Colonic mucosa (tissue), 4 donors: ENCODE measurements at regions not wholly inside any gene's neighbourhood (a gene's known extent, or its start where the extent isn't known, plus 50 kb on each side); places are given as distances from the start of the nearest gene placed in this dataset.
"Not testable (repeated sequence)": the region's sequence is repeated elsewhere in the genome, so short reads cannot be mapped to it uniquely, and the experiment has no call there.

Source experiments
- DNase-seq: peaks from one replicate; pipeline ENCODE4 v3.0.0-alpha.2; 2020
- H3K27ac ChIP-seq: fragments of 200-600 bp; one replicate; pipeline ENCODE4 v1.8.0; 2021
- H3K27me3 ChIP-seq: fragments of 200-600 bp; one replicate; pipeline ENCODE4 v1.8.0; 2021
- H3K36me3 ChIP-seq: fragments of 200-600 bp; one replicate; pipeline ENCODE4 v1.8.0; 2021
- H3K4me1 ChIP-seq: fragments of 200-600 bp; one replicate; pipeline ENCODE4 v1.8.0; 2021; ENCODE audit warnings: mild to moderate bottlenecking
- H3K4me3 ChIP-seq: fragments of 200-600 bp; one replicate; pipeline ENCODE4 v1.8.0; 2021
- H3K9ac ChIP-seq, 2 donors: one replicate each; pipeline ENCODE4 v1.7.0; 2013; ENCODE audit warnings: control low read depth in 2 of 2, low read depth in 2 of 2, low read length in 2 of 2
- H3K9me3 ChIP-seq: fragments of 200-600 bp; one replicate; pipeline ENCODE4 v1.8.0; 2021
- CTCF ChIP-seq: fragments of 200-600 bp; IDR thresholded peaks from one replicate; pipeline ENCODE4 v1.8.0; 2022; ENCODE audit warnings: antibody characterized with exemption, mild to moderate bottlenecking
- intact Hi-C: fragments of 100-400 bp; cut with DNase I; formaldehyde crosslinking; loops from one replicate; pipeline ENCODE4 v1.14.1; 2022
- donor health status: healthy.
- donor health status: DM: no; HTN: no; CAD: no.
- donor health status: DM: no; HTN: no; CAD: no.

DNA sequence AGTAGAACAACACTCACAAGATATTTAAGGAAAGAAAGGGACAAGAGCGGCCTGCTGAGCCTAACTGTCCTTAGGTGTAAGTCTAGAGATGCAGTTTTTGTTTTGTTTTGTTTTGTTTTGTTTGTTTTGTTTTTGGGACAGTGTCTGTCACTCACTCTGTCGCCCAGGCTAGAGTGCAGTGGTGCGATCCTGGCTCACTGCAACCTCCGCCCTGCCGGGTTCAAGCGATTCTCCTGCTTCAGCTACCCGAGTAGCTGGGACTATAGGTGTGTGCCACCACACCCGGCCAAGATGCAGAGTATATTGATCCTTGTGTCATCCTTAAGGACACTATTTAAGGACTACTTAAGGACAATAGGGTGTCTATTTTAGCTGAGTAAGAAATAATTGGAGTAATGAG is 84.1 kb upstream of the PARD3 start:
- DNase-seq: no peak
- H3K27me3 ChIP-seq: no peaks in the 10 kb centered on the region
- H3K4me3 ChIP-seq: no peak overlapping the region
- H3K36me3 ChIP-seq: no peaks in the 10 kb centered on the region
- TF ChIP-seq CTCF: no peak
- H3K9ac ChIP-seq: no peak overlapping the region
- H3K4me1 ChIP-seq: no peaks in the 10 kb centered on the region
- no peak overlapping the region for H3K27ac ChIP-seq
- H3K9me3 ChIP-seq: no peaks in the 10 kb centered on the region
- intact Hi-C loops: no loop called here

DNA sequence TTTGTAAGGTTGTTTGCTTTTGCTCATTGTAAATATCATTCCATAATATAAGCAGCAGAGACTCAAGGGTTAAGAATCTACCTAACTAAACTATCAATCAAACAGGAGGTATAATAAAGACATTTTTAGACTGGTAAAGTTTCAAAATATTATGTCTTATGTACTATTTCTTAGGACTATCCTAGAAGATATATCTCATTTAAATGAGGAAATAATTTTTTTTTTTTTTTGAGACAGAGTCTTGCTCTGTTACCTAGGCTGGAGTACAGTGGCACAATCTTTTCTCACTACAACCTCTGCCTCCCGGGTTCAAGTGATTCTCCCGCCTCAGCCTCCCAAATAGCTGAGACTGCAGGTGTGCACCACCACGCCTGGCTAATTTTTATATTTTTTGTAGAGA is 80.9 kb upstream of the PARD3 start:
- H3K27ac ChIP-seq: no peak overlapping the region
- no peak overlapping the region for H3K9ac ChIP-seq
- no peaks in the 10 kb centered on the region for H3K4me1 ChIP-seq
- DNase-seq: no peak
- TF ChIP-seq CTCF: no peak
- no peaks in the 10 kb centered on the region for H3K9me3 ChIP-seq
- H3K27me3 ChIP-seq: no peaks in the 10 kb centered on the region
- intact Hi-C loops: no loop called here
- H3K36me3 ChIP-seq: no peaks in the 10 kb centered on the region
- H3K4me3 ChIP-seq: no peak overlapping the region

GRCh38 chr10:34895046-34895445 is 80.0 kb upstream of the PARD3 start:
- H3K4me3 ChIP-seq, H3K4me1 ChIP-seq, H3K27me3 ChIP-seq, H3K9ac ChIP-seq, H3K36me3 ChIP-seq, intact Hi-C loops, H3K27ac ChIP-seq, H3K9me3 ChIP-seq, DNase-seq: not testable (repeated sequence)

DNA sequence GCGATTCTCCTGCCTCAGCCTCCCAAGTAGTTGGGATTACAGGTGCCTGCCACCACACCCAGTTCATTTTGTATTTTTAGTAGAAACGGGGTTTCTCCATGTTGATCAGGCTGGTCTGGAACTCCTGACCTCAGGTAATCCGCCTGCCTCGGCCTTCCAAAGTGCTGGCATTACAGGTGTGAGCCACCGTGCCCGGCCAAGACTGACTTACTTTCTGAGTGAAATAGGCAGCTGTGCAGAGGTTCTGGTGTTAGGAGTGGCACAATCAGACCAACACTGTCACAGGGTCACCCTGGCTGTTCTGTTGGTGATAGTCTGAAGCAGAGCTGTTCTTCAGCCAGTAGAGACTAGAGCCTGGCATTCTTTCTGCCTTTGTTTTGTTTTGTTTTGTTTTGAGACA is 77.4 kb upstream of the PARD3 start:
- H3K9me3 ChIP-seq, DNase-seq, H3K4me3 ChIP-seq, H3K4me1 ChIP-seq, H3K27ac ChIP-seq, intact Hi-C loops, H3K9ac ChIP-seq, H3K36me3 ChIP-seq, H3K27me3 ChIP-seq: not testable (repeated sequence)

DNA sequence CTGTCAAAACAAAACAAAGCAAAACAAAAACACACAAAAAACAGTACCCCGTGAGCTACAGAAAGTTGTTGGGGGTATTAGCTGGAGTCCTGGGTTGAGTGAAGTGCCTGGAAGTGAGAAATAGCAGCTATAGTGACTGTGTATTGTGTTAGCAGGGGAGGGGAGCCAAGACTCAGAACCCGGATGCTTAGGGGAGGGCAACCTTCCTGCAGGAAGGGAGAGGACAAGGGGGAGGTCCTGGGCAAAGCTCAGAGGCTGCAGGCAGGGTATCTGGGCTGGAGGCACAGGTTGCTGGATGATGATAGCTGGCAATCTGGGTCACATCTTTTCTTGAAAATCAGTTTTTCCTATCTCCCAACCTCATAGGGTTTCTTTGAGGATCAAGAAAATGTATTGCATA is 75.8 kb upstream of the PARD3 start:
- no peaks in the 10 kb centered on the region for H3K36me3 ChIP-seq
- no peak for TF ChIP-seq CTCF
- no peak overlapping the region for H3K4me3 ChIP-seq
- intact Hi-C loops: no loop called here
- H3K27ac ChIP-seq: no peak overlapping the region
- H3K9ac ChIP-seq: no peak overlapping the region
- H3K27me3 ChIP-seq: no peaks in the 10 kb centered on the region
- H3K9me3 ChIP-seq: no peaks in the 10 kb centered on the region
- H3K4me1 ChIP-seq: no peaks in the 10 kb centered on the region
- DNase-seq: no peak

DNA sequence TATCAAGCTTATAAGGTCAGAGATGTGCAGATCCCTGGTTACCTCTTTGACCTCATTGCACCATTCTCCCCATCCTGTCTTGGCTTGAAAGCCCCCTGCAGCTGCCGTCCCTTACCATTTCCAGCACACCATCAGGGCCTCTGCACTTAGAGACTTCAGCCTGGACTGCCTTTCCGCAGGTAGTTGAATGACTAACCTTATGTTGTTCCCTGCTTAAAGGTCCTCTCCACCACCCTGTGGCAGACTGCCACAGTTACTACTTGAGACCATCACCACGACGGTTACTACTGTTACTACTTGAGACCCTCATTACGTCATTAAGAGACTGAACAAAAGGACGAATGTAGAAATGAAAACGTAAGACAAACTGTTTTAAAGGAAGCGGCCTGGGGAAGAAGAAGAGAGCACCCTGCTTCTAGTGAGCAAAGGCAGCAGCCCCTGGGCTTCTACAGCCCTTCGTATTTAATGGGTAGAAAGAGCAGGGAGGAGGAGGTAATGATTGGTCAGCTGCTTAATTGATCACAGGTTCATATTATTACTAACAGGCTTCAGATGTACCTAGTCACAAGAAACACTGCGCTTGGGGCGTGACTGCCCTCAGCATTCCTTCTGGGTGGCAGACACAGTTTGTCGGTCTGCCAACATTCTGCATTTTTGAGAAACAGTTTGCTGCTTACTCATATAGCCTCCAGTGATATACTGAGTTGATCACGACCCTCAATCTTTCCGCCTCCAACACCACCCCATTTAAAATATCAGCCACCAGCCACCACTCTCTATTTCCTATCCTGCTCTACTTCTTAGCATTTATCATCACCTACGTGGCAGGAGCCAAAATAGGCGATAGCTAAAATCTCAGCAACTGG is 74.1 kb upstream of the PARD3 start:
- Histone ChIP-seq H3K9ac (no peak overlapping the region), H3K27me3 (no peaks in the 10 kb centered on the region), H3K4me1 (no peaks in the 10 kb centered on the region), H3K36me3 (no peaks in the 10 kb centered on the region), H3K27ac (no peak overlapping the region), H3K9me3 (no peaks in the 10 kb centered on the region), H3K4me3 (no peak overlapping the region)
- intact Hi-C loops: no loop called here
- DNase-seq: no peak
- no peak for TF ChIP-seq CTCF
